Islet precursor cell (in vitro differentiated cells): ENCODE measurements at regions not wholly inside any gene's neighbourhood (a gene's known extent, or its start where the extent isn't known, plus 50 kb on each side); places are given as distances from the start of the nearest gene placed in this dataset.

Experiments
- DNase-seq: peaks from one replicate; pipeline ENCODE4 v3.0.0-alpha.2; 2018

DNA sequence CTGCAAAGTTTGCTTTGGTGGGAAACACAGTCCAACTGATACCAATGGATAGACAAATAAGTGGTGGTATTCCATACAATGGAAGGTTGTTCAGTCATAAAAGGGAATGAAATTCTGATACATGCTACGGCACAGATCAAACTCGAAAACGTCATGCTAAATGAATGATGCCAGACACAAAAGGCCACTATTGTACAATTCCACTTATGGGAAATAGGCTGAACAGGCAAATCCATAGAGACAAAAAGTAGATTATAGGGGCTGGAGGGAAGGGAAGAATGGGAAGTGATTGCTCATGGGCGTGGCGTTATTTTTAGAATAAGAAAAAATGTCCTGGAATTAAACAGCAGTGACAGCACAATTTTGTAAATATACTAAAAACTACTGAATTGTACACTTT lies 66.0 kb upstream of the FOXK1 start:
- DNase-seq, result no peak

DNA sequence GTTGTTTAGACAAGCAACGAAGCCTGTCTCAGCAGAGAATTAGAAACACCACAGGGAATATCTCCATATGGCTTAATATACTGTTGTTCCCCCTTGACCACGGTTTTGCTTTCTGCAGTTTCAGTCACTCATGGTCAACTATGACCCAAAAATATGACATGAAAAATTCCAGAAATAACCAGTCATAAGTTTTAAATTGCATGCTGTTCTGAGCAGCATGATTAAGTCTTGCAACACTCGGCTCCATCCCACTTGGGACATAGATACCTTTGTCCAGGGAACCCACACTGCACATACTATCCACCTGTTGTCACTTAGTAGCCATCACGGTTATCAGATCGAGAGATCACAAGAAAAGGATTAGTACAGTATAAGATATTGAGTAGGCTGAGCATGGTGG lies 60.7 kb upstream of the FOXK1 start:
- DNase-seq, result no peak

- DNase-seq, result no peak
Measured at GRCh38 chr7:4626318-4626845, 55.7 kb upstream of the FOXK1 start.

DNA sequence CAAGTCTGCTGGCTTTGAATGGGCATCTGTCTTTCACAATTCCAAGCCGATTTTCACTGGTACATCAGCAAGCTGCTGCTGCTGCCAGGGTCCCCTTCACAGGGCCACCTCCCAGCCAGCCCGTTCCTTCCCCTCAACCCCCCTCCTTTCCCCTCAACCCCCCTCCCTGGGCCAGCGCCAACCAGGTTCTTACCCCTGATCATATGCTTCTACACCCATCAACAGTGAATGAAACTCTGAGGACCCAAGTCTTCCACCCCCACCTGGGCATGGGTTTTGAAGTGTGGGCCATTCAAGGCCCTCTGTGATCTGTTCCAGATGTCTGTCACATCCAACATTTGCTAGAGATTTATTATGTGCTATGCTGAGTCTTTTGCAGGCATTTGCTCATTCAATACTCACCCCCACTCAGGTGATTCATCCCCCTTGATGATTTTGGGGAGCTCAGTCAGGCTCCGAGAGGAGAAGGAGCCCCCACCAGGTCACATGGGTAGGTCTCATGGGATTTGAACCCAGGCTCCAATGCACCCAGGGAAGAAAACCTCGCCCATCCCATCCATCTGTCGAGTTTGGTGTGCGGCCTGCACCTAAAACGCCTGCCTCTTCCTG lies 52.7 kb upstream of the FOXK1 start:
- no peak for DNase-seq

DNA sequence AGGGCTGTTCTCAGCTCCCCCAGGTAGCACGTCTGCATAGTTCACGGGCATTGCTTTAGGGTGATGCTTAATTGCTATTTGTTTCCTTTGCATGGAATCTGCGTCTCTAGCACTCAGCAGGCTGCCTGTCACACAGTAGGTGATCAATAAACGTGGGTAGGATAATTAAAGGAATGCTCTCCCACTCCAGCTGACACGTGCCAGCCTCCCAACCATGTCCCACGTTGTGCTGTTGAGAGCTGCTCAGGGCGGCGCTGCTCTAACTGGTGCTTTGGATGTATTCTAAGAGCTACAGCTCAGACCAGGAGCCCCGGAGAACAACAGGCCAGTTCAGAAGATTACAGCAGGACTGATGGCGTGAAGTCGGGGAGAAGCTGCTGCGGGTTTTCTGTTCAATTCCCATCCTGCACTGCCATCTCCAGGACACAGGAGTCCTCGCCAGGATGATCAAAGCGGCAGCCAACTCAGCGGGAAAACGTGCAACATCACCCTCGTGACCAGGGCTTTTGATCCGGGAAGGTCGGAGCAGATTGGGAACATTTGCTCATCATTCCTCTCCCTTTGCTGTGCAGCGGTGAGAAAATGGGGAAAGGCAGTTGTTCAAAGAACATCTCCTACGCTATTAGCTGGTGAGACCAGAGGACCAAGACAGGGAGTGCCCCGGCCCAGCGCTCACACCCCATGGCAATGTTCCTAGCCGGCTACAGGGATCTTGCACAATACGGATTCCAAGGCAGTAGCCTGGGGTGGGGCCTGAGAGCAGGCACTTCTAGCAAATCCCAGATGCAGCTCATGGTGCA lies 50.5 kb upstream of the FOXK1 start:
- DNase-seq, result peak; percentile 91
